ENCODE measurements at regions not wholly inside any gene's neighbourhood (a gene's known extent, or its start where the extent isn't known, plus 50 kb on each side); places are given as distances from the start of the nearest gene placed in this dataset.

DNA sequence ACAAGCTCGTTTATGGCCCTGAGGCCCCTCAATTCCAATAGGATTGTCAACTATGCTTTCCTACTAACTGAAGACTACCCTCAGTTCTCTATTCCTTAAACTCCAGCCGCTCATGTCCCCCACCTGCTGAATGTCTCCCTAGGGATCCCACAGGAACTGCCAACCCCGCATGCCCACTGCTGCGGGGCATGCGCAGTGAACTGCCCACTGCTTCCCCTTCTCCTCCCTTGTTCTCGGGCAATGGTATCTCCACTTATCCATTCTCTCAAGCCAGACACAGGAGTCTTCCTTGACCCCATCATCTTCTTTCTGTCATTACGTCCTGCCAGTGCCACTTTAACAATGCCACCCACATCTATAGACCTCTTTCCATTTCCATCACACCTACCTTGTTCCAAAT is 90.0 kb downstream of the FGF18 start:
- DNase-seq (ENCODE audit: low read depth, low spot score) = no peak

GRCh38 chr5:171512397-171512796 is 93.0 kb downstream of the FGF18 start:
- no peak for DNase-seq (ENCODE audit: low read depth, low spot score)

GRCh38 chr5:171513591-171513990 is 94.1 kb downstream of the FGF18 start:
- no peak for DNase-seq (ENCODE audit: low read depth, low spot score)

DNA sequence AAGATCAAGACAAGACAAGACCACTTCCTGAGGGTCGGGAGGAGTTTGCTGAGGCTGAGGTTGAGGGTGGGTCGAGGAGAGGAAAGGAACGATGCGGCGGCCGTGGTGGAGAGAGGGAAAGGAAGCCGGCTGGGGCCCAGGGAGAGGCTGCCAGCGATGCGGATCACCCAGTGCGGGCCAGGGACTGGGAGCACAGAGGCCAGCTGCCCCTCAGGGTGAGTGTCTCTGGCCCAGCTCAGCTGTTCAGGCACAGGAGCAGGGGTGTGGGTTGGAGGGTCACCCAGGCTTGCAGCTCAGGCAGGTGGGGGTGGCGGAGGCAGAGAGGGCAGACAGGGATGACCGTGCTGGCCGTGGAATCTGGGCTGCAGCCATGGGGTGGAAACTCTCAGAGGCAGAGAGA is 99.5 kb downstream of the FGF18 start:
- no peak for DNase-seq (ENCODE audit: low read depth, low spot score)

DNA sequence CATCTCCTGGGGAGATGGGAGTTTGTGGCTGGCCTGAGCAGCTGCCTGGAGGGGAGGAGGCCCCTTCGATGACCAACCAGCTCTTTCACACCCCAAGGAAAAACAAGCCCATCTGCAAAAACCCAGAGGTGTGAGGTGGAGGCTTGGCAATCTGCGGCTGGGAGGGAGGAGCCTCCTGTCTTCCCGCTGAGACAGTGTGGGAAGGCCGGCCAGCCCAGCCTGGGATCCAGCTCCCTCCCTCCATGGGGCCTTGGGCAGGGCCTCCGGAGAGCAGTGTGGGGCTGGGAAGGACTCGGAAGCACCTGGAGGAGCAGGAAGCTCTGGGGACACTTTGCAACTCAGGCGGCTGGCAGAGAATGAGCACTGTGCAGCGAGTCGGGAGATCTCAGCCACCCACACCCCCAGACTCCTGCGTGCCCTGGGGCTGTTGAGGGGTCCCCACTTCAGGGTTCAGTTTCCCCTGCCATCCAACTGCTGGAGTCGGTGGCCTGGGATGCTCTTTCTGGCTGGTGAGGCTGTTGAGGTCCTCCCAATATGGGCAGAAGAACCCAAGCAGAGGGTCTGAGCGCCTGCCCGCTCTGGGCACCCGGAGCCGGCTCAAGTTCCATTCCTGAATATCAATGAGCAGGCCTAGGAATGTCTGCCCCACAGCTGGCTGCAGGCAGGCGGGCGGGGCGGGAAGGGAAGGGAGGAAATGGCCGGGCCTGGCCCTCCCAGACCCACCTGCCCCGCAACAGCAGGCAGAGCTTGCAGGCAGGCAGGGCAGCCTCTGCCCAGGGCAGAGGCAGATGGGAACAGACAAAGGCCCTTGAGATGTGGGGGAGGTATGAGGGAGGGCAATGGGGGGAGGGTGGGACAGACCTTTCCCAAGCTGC is 101.1 kb downstream of the FGF18 start:
- DNase-seq (ENCODE audit: low read depth, low spot score) = peak; percentile 45

- DNase-seq (ENCODE audit: low read depth, low spot score) = peak; percentile 15
Measured at GRCh38 chr5:171521219-171521633, 101.8 kb downstream of the FGF18 start.

GRCh38 chr5:171521679-171522078 is 102.2 kb downstream of the FGF18 start:
- DNase-seq (ENCODE audit: low read depth, low spot score) = no peak

DNA sequence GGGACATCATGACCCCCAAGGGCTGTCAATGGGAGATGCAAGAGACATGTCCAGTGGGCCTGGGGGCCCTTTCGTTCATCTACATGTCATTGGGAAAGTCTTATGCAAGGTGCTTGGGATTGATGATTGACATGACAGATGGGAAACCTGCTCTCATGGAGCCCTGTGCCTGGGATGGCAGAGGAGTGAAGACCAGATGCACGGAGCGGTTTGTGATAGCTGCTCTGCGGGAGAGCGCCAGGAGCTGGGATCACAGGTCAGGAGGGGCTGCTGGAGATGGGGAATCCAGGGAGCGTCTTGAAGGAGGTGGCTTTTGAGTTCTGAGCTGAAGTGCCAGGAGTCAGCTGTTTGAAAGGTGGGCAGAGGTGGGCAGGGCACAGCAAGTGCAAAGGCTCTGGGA is 104.3 kb downstream of the FGF18 start:
- no peak for DNase-seq (ENCODE audit: low read depth, low spot score)

DNA sequence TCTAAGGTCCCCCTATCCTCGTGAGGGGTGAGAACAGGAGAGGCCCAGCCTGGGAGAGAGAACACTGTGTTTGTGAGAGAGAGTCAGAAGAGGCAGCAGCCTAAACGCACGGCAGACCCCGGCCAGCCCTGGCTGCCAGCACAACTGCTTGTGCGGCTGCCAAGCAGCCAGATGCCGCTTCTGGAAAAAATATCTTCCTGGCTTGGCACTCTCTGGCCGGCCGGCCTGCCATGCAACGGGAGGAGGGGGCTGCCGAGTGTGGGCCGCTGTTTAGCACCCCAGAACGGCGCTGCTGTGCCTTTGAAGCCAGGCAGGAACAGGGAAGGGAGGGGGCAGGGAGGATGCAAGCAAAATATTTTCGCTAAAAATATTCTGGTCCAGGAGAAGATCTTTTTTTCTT is 105.0 kb downstream of the FGF18 start:
- DNase-seq (ENCODE audit: low read depth, low spot score) = no peak

GRCh38 chr5:171525085-171525484 is 105.6 kb downstream of the FGF18 start:
- DNase-seq (ENCODE audit: low read depth, low spot score) = no peak

GRCh38 chr5:171528036-171528435 is 108.6 kb downstream of the FGF18 start:
- DNase-seq (ENCODE audit: low read depth, low spot score) = no peak

GRCh38 chr5:171528865-171529614 is 109.6 kb downstream of the FGF18 start:
- no peak for DNase-seq (ENCODE audit: low read depth, low spot score)

DNA sequence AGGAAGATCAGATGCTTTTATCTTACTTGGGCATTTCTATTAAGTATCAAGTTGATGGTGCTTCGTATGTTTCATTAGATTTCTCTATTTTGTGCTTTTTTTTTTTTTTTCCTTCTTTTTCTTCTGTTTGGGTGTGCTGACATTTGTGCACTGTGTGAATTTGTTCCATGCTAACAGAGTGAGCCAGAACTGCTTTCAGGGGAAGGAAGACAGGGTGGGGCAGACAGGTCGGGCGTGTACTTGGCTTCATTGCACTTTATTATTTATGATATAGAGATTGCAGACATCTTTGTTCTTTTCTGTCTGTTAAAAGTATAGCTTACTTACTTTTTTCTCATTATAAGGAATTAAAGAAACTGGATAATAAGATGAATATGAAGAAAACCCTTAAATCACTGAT is 112.2 kb downstream of the FGF18 start:
- DNase-seq (ENCODE audit: low read depth, low spot score) = no peak

GRCh38 chr5:171533153-171533552 is 113.7 kb downstream of the FGF18 start:
- DNase-seq (ENCODE audit: low read depth, low spot score) = no peak

- DNase-seq (ENCODE audit: low read depth, low spot score) = no peak
Measured at GRCh38 chr5:171534043-171534895, 114.8 kb downstream of the FGF18 start.

DNA sequence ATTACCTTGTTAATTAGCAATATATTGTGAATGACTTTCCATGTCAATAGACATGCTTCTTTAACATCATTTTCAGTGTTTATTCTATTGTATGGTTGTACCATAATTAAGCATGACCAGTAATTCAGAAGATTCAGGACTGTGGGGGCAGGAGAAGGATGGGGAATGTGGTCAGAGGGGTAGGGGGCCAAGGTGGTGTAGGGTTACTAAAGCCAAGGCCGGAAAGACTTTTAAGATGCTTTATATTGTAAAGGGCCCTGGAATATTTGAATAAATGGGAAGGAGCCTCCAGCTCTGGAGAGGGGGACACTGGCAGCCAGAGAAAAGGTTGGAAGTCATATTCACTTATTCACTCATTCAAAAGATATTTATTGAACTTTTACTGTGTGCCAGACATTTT is 115.7 kb downstream of the FGF18 start:
- DNase-seq (ENCODE audit: low read depth, low spot score) = no peak

DNA sequence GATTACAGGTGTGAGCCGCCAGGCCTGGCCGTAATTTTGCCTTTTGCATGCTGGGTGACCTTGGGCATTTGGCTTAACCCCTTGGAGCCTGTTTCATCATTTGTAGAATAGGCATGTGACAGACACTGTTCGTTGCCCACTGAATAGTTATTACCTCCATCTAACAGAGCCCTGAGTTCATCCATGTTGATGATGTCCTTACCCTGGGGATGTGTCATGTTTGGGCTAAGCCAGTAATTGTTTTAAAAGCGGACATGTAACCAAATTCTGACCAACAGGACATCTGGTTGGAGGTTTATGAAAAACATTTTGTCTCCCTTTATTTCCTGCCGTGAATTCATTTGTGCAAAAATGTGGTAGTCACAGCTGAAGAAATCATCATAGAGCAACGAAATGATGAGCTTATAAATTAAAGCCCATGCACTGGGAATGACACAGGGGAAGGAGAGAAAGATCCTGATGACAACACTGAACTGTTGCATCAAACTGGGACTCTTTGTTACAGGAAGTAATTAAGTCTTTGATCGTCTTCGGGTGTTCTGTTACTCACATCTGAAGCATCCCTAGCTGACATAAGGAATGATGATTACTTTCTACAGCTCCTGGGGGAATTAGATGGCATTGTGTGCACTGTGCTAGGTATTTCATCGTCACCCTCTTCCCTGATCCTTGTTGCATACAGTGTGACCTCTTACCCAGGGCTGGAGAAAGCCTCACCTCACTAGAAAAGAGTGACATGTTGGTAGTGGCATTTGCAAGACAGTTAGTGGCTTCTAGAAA is 117.8 kb downstream of the FGF18 start:
- no peak for DNase-seq (ENCODE audit: low read depth, low spot score)

DNA sequence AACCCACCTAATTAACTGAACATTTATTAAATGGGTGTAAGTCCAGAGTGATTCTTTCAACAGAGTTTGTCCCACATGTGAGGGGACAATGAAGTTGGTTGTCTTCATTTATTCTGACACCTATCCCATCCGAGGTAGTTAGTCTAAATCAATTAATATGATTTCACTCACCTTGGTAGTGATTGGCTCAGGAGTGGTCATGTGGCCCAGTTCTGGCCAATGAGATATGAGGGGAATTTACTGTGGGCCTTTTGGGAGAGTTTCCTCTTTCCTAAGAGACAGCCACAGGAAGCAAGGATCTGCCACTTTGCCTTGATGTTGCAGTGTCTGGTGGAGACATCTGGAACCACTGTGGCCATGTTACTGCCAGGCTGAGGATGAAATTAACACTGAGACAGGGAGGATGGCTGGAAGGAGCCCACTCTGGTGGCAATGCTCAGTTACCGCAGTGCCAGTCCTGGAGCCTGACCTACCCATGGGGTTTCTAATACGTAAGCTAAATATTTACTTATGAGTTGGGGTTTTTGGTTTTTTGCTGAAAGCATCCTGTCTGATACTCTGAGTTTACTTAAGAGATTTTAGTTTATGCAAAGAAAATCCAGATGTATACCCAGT is 118.6 kb downstream of the FGF18 start:
- DNase-seq (ENCODE audit: low read depth, low spot score) = no peak

- no peak for DNase-seq (ENCODE audit: low read depth, low spot score)
Measured at GRCh38 chr5:171538681-171539080, 119.2 kb downstream of the FGF18 start.

- DNase-seq (ENCODE audit: low read depth, low spot score) = no peak
Measured at GRCh38 chr5:171540865-171541264, 121.4 kb downstream of the FGF18 start.

- no peak for DNase-seq (ENCODE audit: low read depth, low spot score)
Measured at GRCh38 chr5:171541341-171541776, 121.9 kb downstream of the FGF18 start.

Data from iPS DF 19.7 (cell line).